ENCODE measurements at regions not wholly inside any gene's neighbourhood (a gene's known extent, or its start where the extent isn't known, plus 50 kb on each side); places are given as distances from the start of the nearest gene placed in this dataset.
A peak's percentile ranks its signal among the peaks of the same experiment; 100 is the strongest.

GRCh38 chr10:121667948-121668313 is 69.7 kb upstream of the FGFR2 start:
- Histone ChIP-seq H3K27ac (peak overlapping the region; percentile 80 to 85), H3K36me3 (no peaks in the 10 kb centered on the region), H3K27me3 (no peaks in the 10 kb centered on the region), H3K9me3 (no peaks in the 10 kb centered on the region), H3K4me3 (no peak overlapping the region), H3K4me1 (peaks cover 0 to 43% of the 10 kb centered on the region in 2 donors)
- peak in 1 of 2 donors; percentile 2 for TF ChIP-seq CTCF (IDR thresholded peaks at IDR 0.05)
- no peak for DNase-seq (ENCODE audit: low spot score)

GRCh38 chr10:121665809-121666208 is 67.6 kb upstream of the FGFR2 start:
- H3K9me3 ChIP-seq: no peaks in the 10 kb centered on the region
- H3K27me3 ChIP-seq: no peaks in the 10 kb centered on the region
- H3K4me3 ChIP-seq: no peak overlapping the region
- no peaks in the 10 kb centered on the region for H3K36me3 ChIP-seq
- no peak for TF ChIP-seq CTCF (IDR thresholded peaks at IDR 0.05)
- H3K27ac ChIP-seq: peak overlapping the region; percentile 66 to 85
- DNase-seq (ENCODE audit: low spot score): no peak
- H3K4me1 ChIP-seq: peaks cover 0 to 43% of the 10 kb centered on the region in 2 donors

- no peaks in the 10 kb centered on the region for H3K36me3 ChIP-seq
- no peak overlapping the region for H3K4me3 ChIP-seq
- no peak for TF ChIP-seq CTCF (IDR thresholded peaks at IDR 0.05)
- no peaks in the 10 kb centered on the region for H3K9me3 ChIP-seq
- no peak for DNase-seq (ENCODE audit: low spot score)
- H3K27ac ChIP-seq: peak overlapping the region; percentile 66 to 85
- peaks cover 0 to 43% of the 10 kb centered on the region in 2 donors for H3K4me1 ChIP-seq
- H3K27me3 ChIP-seq: no peaks in the 10 kb centered on the region
Measured at GRCh38 chr10:121664671-121665070, 66.4 kb upstream of the FGFR2 start.

- no peak overlapping the region for H3K4me3 ChIP-seq
- no peak for DNase-seq (ENCODE audit: low spot score)
- peak in 1 of 2 donors; percentile 25 for TF ChIP-seq CTCF (IDR thresholded peaks at IDR 0.05)
- no peak overlapping the region for H3K27ac ChIP-seq
- peaks cover 0 to 33% of the 10 kb centered on the region in 2 donors for H3K4me1 ChIP-seq
- no peaks in the 10 kb centered on the region for H3K9me3 ChIP-seq
- no peaks in the 10 kb centered on the region for H3K36me3 ChIP-seq
- no peaks in the 10 kb centered on the region for H3K27me3 ChIP-seq
Measured at GRCh38 chr10:121662945-121663917, 65.0 kb upstream of the FGFR2 start.

- DNase-seq (ENCODE audit: low spot score): no peak
- Histone ChIP-seq H3K27ac (no peak overlapping the region), H3K4me3 (no peak overlapping the region), H3K4me1 (peaks cover 0 to 26% of the 10 kb centered on the region in 2 donors), H3K9me3 (no peaks in the 10 kb centered on the region), H3K36me3 (no peaks in the 10 kb centered on the region), H3K27me3 (no peaks in the 10 kb centered on the region)
- TF ChIP-seq CTCF (IDR thresholded peaks at IDR 0.05): no peak
Measured at GRCh38 chr10:121662531-121662930, 64.3 kb upstream of the FGFR2 start.

Data from right atrium auricular region (tissue), 2 donors.